ENCODE measurements at regions not wholly inside any gene's neighbourhood (a gene's known extent, or its start where the extent isn't known, plus 50 kb on each side); places are given as distances from the start of the nearest gene placed in this dataset.

- ChIA-PET RAD21 (ENCODE audit: unreplicated experiment) (no interaction called here), CTCF (no interaction called here), POLR2A (no interaction called here), SMC1A (ENCODE audit: uncharacterized antibody, unreplicated experiment) (no interaction called here)
- no peaks in the 10 kb centered on the region for H3K36me3 ChIP-seq (ENCODE audit: control insufficient read depth in 2 of 2, insufficient read depth in 2 of 2, low read length in 1 of 2)
- H3K79me2 ChIP-seq (ENCODE audit: control insufficient read depth, insufficient read depth, low read length), result no peaks in the 10 kb centered on the region
- ATAC-seq (no peak), DNase-seq (ENCODE audit: low read depth, low spot score) (no peak), FAIRE-seq (no peak)
- no peak overlapping the region for H3K4me2 ChIP-seq (ENCODE audit: control insufficient read depth, insufficient read depth)
- no peak overlapping the region for H3K27ac ChIP-seq (ENCODE audit: control insufficient read depth, insufficient read depth)
- no peaks in the 10 kb centered on the region for H3K9me3 ChIP-seq (replicated peaks; ENCODE audit: control insufficient read depth, insufficient read depth, low read length)
- no peaks in the 10 kb centered on the region for H3K27me3 ChIP-seq (replicated peaks in 1 of 2; ENCODE audit: control insufficient read depth in 2 of 2, insufficient read depth in 2 of 2, low read length in 1 of 2)
- BruUV-seq (replicated peaks), result no TSS peak
- intact Hi-C loops (cut with micrococcal nuclease; ENCODE audit: unreplicated experiment) (no loop called here), in situ Hi-C loops (cut with MboI) (no loop called here)
- no peaks in the 10 kb centered on the region for H3K4me1 ChIP-seq (ENCODE audit: control insufficient read depth, insufficient read depth, low read length)
- 55% methylated on average over 2 of the region's 2 CpGs for WGBS (ENCODE audit: insufficient coverage, insufficient replicate concordance, low lambda C conversion rate, missing lambda C conversion rate)
- no peaks in the 10 kb centered on the region for H4K20me1 ChIP-seq (ENCODE audit: control insufficient read depth, insufficient read depth)
- no peak overlapping the region for H3K4me3 ChIP-seq
- no peak overlapping the region for H2AFZ ChIP-seq (ENCODE audit: control insufficient read depth, low read depth, low read length)
- H3K9ac ChIP-seq (ENCODE audit: control insufficient read depth, insufficient read depth, low read length), result no peak overlapping the region
- TF ChIP-seq JUNB (IDR thresholded peaks at IDR 0.05) (no peak), CHD2 (IDR thresholded peaks at IDR 0.05; ENCODE audit: borderline replicate concordance, low read depth, low read length) (no peak), BCL3 (IDR thresholded peaks at IDR 0.05; ENCODE audit: borderline replicate concordance, insufficient read depth, low read depth, low read length, poor library complexity, severe bottlenecking) (no peak), PML (IDR thresholded peaks at IDR 0.05; ENCODE audit: low read length) (no peak), PRDM15 (CRISPR knock-in tag; IDR thresholded peaks at IDR 0.05) (no peak), SIN3A (IDR thresholded peaks at IDR 0.05; ENCODE audit: low read depth, low read length) (no peak), ETV6 (conservative IDR thresholded peaks at IDR 0.05 in 1 of 2, IDR thresholded peaks at IDR 0.05 in 1 of 2; ENCODE audit: borderline replicate concordance in 1 of 2, low read depth in 1 of 2) (no peak), E2F8 (IDR thresholded peaks at IDR 0.05; ENCODE audit: low read depth, partially characterized antibody) (no peak), STAT3 (IDR thresholded peaks at IDR 0.05; ENCODE audit: low read depth, low read length) (no peak), NKRF (conservative IDR thresholded peaks at IDR 0.05) (no peak), POLR2AphosphoS2 (IDR thresholded peaks at IDR 0.05; ENCODE audit: low read depth, low read length) (no peak), FOXM1 (IDR thresholded peaks at IDR 0.05; ENCODE audit: low read depth, low read length) (no peak)
Observed at GRCh38 chr3:110178965-110179364, 841.6 kb upstream of the DPPA4 start.

Measured in GM12878 (cell line).